Esophagus squamous epithelium (tissue), 5 donors: ENCODE measurements at regions not wholly inside any gene's neighbourhood (a gene's known extent, or its start where the extent isn't known, plus 50 kb on each side); places are given as distances from the start of the nearest gene placed in this dataset.

Experiments
- DNase-seq: peaks from one replicate; lab custom pipeline; 2025; lab: John Stamatoyannopoulos, UW
- H3K27ac ChIP-seq, 4 donors: fragments of 200-600 bp; sonication (generic); one replicate each; pipeline ENCODE4 v1.5.1; 2016 to 2019; ENCODE audit warnings: mild to moderate bottlenecking in 1 of 4
- H3K27me3 ChIP-seq, 4 donors: fragments of 200-600 bp; sonication (generic); 1 replicate in 3 of 4; 2 replicates in 1 of 4; pipeline versions ENCODE4 v1.5.1 to v1.6.0; 2017 to 2021; ENCODE audit warnings: antibody characterized with exemption in 1 of 4
- H3K36me3 ChIP-seq, 3 donors: fragments of 200-600 bp; sonication (generic); one replicate each; pipeline ENCODE4 v1.5.1; 2016 to 2019
- H3K4me1 ChIP-seq, 3 donors: fragments of 200-600 bp; sonication (generic); one replicate each; pipeline ENCODE4 v1.5.1; 2017 to 2019
- H3K4me3 ChIP-seq, 4 donors: fragments of 200-600 bp; sonication (generic); 1 replicate in 3 of 4; 2 replicates in 1 of 4; pipeline ENCODE4 v1.5.1; 2016 to 2019; ENCODE audit warnings: mild to moderate bottlenecking in 2 of 4, moderate library complexity in 1 of 4
- H3K9me3 ChIP-seq, 3 donors: fragments of 200-600 bp; sonication (generic); one replicate each; pipeline ENCODE4 v1.5.1; 2016 to 2019
- CTCF ChIP-seq, 6 experiments: fragments of 450-650 bp in 4 of 6; fragments of 200-600 bp in 2 of 6; sonication (generic) in 2 of 6; IDR thresholded peaks; one replicate each; pipeline ENCODE4 v1.5.1; 2016 to 2019; ENCODE audit warnings: antibody characterized with exemption in 6 of 6, mild to moderate bottlenecking in 4 of 6, moderate library complexity in 4 of 6
- POLR2A ChIP-seq, 4 donors: fragments of 450-650 bp; IDR thresholded peaks; one replicate each; pipeline ENCODE4 v1.6.1; 2017; ENCODE audit warnings: antibody characterized with exemption in 4 of 4, mild to moderate bottlenecking in 4 of 4, moderate library complexity in 3 of 4
- WGBS, 2 donors: methylation state at CpG; one replicate each; pipeline ENCODE4 v1.1.5; 2018; 5-methylcytosine and 5-hydroxymethylcytosine counted together
- intact Hi-C: fragments of 100-400 bp; cut with DNase I; formaldehyde crosslinking; loops from one replicate; pipeline ENCODE4 v1.15.0; 2022
- donor health status: DM: yes; HTN: yes; CAD: no.

- Histone ChIP-seq H3K4me1 (no peaks in the 10 kb centered on the region), H3K36me3 (no peaks in the 10 kb centered on the region), H3K27me3 (no peaks in the 10 kb centered on the region), H3K9me3 (no peaks in the 10 kb centered on the region), H3K4me3 (no peak overlapping the region), H3K27ac (no peak overlapping the region)
- no peak for DNase-seq
- WGBS, 2 donors = 31 to 36% methylated on average over 2 of the region's 2 CpGs
- intact Hi-C loops = no loop called here
- TF ChIP-seq POLR2A (IDR thresholded peaks at IDR 0.05) = no peak
- TF ChIP-seq CTCF (IDR thresholded peaks at IDR 0.05) = no peak
Measured at GRCh38 chr18:41113885-41114482, 841.0 kb upstream of the PIK3C3 start.

GRCh38 chr18:41099451-41099850 is 855.6 kb upstream of the PIK3C3 start:
- intact Hi-C loops = no loop called here
- Histone ChIP-seq H3K9me3 (no peaks in the 10 kb centered on the region), H3K36me3 (no peaks in the 10 kb centered on the region), H3K4me1 (no peaks in the 10 kb centered on the region), H3K27ac (no peak overlapping the region), H3K4me3 (no peak overlapping the region), H3K27me3 (no peaks in the 10 kb centered on the region)
- TF ChIP-seq CTCF (IDR thresholded peaks at IDR 0.05) (no peak), POLR2A (IDR thresholded peaks at IDR 0.05) (no peak)
- no peak for DNase-seq

- H3K27ac ChIP-seq = no peak overlapping the region
- no peak for DNase-seq
- intact Hi-C loops = no loop called here
Measured at GRCh38 chr18:41096504-41096903, 858.5 kb upstream of the PIK3C3 start.

GRCh38 chr18:41077076-41077475 is 878.0 kb upstream of the PIK3C3 start:
- DNase-seq = no peak
- no peak for TF ChIP-seq CTCF (IDR thresholded peaks at IDR 0.05)
- intact Hi-C loops = no loop called here
- H3K36me3 ChIP-seq = no peaks in the 10 kb centered on the region
- no peaks in the 10 kb centered on the region for H3K4me1 ChIP-seq
- H3K27me3 ChIP-seq = no peaks in the 10 kb centered on the region
- 93 to 96% methylated on average over 2 of the region's 2 CpGs for WGBS, 2 donors
- no peak overlapping the region for H3K4me3 ChIP-seq
- H3K27ac ChIP-seq = no peak overlapping the region
- H3K9me3 ChIP-seq = no peaks in the 10 kb centered on the region

More at GRCh38 chr18:41096504-41096903, 858.5 kb upstream of the PIK3C3 start:
- no peaks in the 10 kb centered on the region for H3K27me3 ChIP-seq
- no peaks in the 10 kb centered on the region for H3K4me1 ChIP-seq
- TF ChIP-seq CTCF (IDR thresholded peaks at IDR 0.05) (no peak), POLR2A (IDR thresholded peaks at IDR 0.05) (no peak)
- H3K9me3 ChIP-seq = no peaks in the 10 kb centered on the region
- H3K4me3 ChIP-seq = no peak overlapping the region
- H3K36me3 ChIP-seq = no peaks in the 10 kb centered on the region
- 23 to 33% methylated on average over 5 of the region's 5 CpGs for WGBS, 2 donors

- no peak overlapping the region for H3K27ac ChIP-seq
- no peaks in the 10 kb centered on the region for H3K27me3 ChIP-seq
- no peaks in the 10 kb centered on the region for H3K36me3 ChIP-seq
- H3K4me3 ChIP-seq = no peak overlapping the region
- no peak for DNase-seq
- intact Hi-C loops = no loop called here
- 15 to 22% methylated on average over 1 of the region's 1 CpG for WGBS, 2 donors
- H3K9me3 ChIP-seq = no peaks in the 10 kb centered on the region
- H3K4me1 ChIP-seq = no peaks in the 10 kb centered on the region
- no peak for TF ChIP-seq CTCF (IDR thresholded peaks at IDR 0.05)
- no peak for TF ChIP-seq POLR2A (IDR thresholded peaks at IDR 0.05)
Measured at GRCh38 chr18:41075212-41075611, 879.8 kb upstream of the PIK3C3 start.
